HCT116 (cell line): ENCODE measurements at regions not wholly inside any gene's neighbourhood (a gene's known extent, or its start where the extent isn't known, plus 50 kb on each side); places are given as distances from the start of the nearest gene placed in this dataset.

Source experiments
- ATAC-seq: fragments of 200-7000 bp; cut with Tn5 transposase; 2 replicates; pipeline ENCODE4 v1.9.1; 2020; ENCODE audit warnings: mild to moderate bottlenecking, moderate library complexity
- BruUV-seq: library from RNA; stranded (reverse); fragments of 400-500 nt; replicated peaks from 2 replicates; lab custom pipeline; 2021; lab: Mats Ljungman, UMichigan
- CTCF ChIA-PET: fragments of 300-600 bp; sonication (Branson Sonifier 250); formaldehyde crosslinking; loops from one replicate; lab custom pipeline; 2021; ENCODE audit warnings: antibody characterized with exemption; lab: Charles Lee
- POLR2A ChIA-PET: fragments of 300-600, 350-600 bp; sonication (Branson Sonifier 250); formaldehyde crosslinking; loops from one replicate; lab custom pipeline; 2021; ENCODE audit warnings: antibody characterized with exemption; lab: Charles Lee
- RAD21 ChIA-PET, 2 experiments: fragments of 300-600 bp; sonication (Branson Sonifier 250); formaldehyde crosslinking; loops; one replicate each; lab custom pipeline; 2023; ENCODE audit warnings: low total read pairs in 2 of 2; ENCODE audit not compliant: uncharacterized antibody in 2 of 2, unreplicated experiment in 2 of 2, low non-redundant PET in 1 of 2; lab: Charles Lee
- DNase-seq: peaks from one replicate; pipeline ENCODE4 v3.0.0-alpha.2; 2010; ENCODE audit warnings: low read depth, low spot score
- H2AFZ ChIP-seq: fragments of 200-600 bp; shearing (Covaris generic), sonication (generic); 2 replicates; pipeline ENCODE4 v1.6.1; 2017; ENCODE audit warnings: low read depth, mixed run types, mixed read lengths, antibody characterized with exemption, low read length; ENCODE audit not compliant: poor library complexity, severe bottlenecking
- H3K27ac ChIP-seq: 2 replicates; pipeline ENCODE4 v1.5.1; 2012; ENCODE audit warnings: low read depth, low read length
- H3K27me3 ChIP-seq: fragments of 200-600 bp; sonication (generic); 2 replicates; pipeline ENCODE4 v1.6.1; 2016; ENCODE audit warnings: mixed run types, low read length, mixed read lengths; ENCODE audit not compliant: insufficient read depth
- H3K36me3 ChIP-seq, 2 experiments: fragments of 200-500 bp in 1 of 2; fragments of 200-600 bp in 1 of 2; sonication (Bioruptor generic) in 1 of 2; sonication (generic) in 1 of 2; 2 replicates each; pipeline versions ENCODE4 v1.5.1 to v1.6.1; 2014 to 2016; ENCODE audit warnings: low read length in 2 of 2, inconsistent platforms in 1 of 2, mixed read lengths in 1 of 2, mixed run types in 1 of 2; ENCODE audit not compliant: insufficient read depth in 2 of 2, control insufficient read depth in 1 of 2
- H3K4me1 ChIP-seq, 2 experiments: fragments of 200-600 bp in 1 of 2; sonication (generic) in 1 of 2; 2 replicates each; pipeline versions ENCODE4 v1.5.1 to v1.6.1; 2012 to 2017; ENCODE audit warnings: low read length in 2 of 2, inconsistent platforms in 1 of 2, mild to moderate bottlenecking in 1 of 2, mixed read lengths in 1 of 2, mixed run types in 1 of 2, moderate library complexity in 1 of 2; ENCODE audit not compliant: insufficient read depth in 2 of 2, control insufficient read depth in 1 of 2
- H3K4me2 ChIP-seq: fragments of 200-600 bp; sonication (generic); 2 replicates; pipeline ENCODE4 v1.6.1; 2017; ENCODE audit warnings: mixed run types, low read length, mixed read lengths
- H3K4me3 ChIP-seq, 2 experiments: fragments of 200-600 bp in 1 of 2; sonication (generic) in 1 of 2; replicated peaks in 1 of 2; 2 replicates each; pipeline ENCODE4 v1.5.1; 2011 to 2016; ENCODE audit warnings: low read length in 2 of 2, control low read depth in 1 of 2, low read depth in 1 of 2, mild to moderate bottlenecking in 1 of 2, mixed read lengths in 1 of 2, mixed run types in 1 of 2
- H3K79me2 ChIP-seq: fragments of 200-600 bp; sonication (generic); 2 replicates; pipeline ENCODE4 v1.6.1; 2017; ENCODE audit warnings: mild to moderate bottlenecking, mixed run types, low read length, moderate library complexity, mixed read lengths; ENCODE audit not compliant: insufficient read depth
- H3K9ac ChIP-seq: fragments of 200-600 bp; sonication (generic); 2 replicates; pipeline ENCODE4 v1.6.1; 2016; ENCODE audit warnings: low read length, mixed read lengths
- H3K9me2 ChIP-seq: fragments of 200-600 bp; sonication (generic), shearing (Covaris generic); 2 replicates; pipeline ENCODE4 v1.6.1; 2017; ENCODE audit warnings: mixed run types, mild to moderate bottlenecking, moderate library complexity; ENCODE audit not compliant: insufficient read depth
- H3K9me3 ChIP-seq, 2 experiments: fragments of 200-500 bp in 1 of 2; fragments of 200-600 bp in 1 of 2; sonication (Bioruptor generic) in 1 of 2; sonication (generic) in 1 of 2; 2 replicates each; pipeline ENCODE4 v1.6.1; 2014 to 2017; ENCODE audit warnings: low read length in 2 of 2, mixed read lengths in 2 of 2, inconsistent platforms in 1 of 2, low read depth in 1 of 2, mild to moderate bottlenecking in 1 of 2, mixed run types in 1 of 2, moderate library complexity in 1 of 2; ENCODE audit not compliant: control insufficient read depth in 1 of 2, insufficient read depth in 1 of 2
- H4K20me1 ChIP-seq: fragments of 200-600 bp; sonication (generic), shearing (Covaris generic); 2 replicates; pipeline ENCODE4 v1.6.1; 2017; ENCODE audit warnings: mixed run types, mild to moderate bottlenecking, moderate library complexity; ENCODE audit not compliant: insufficient read depth
- CBX3 ChIP-seq: IDR thresholded peaks from 2 replicates; pipeline ENCODE4 v1.6.1; 2012; ENCODE audit warnings: low read depth
- CEBPB ChIP-seq: IDR thresholded peaks from 2 replicates; pipeline ENCODE4 v1.6.1; 2012; ENCODE audit warnings: low read depth
- ELF1 ChIP-seq: IDR thresholded peaks from 2 replicates; pipeline ENCODE4 v1.6.1; 2012; ENCODE audit warnings: low read depth, borderline replicate concordance
- EZH2 ChIP-seq: fragments of 200-600 bp; sonication (generic); IDR thresholded peaks from 2 replicates; pipeline ENCODE4 v1.6.1; 2017; ENCODE audit warnings: antibody characterized with exemption, mixed run types
- EZH2phosphoT487 ChIP-seq: fragments of 200-600 bp; IDR thresholded peaks from 2 replicates; pipeline ENCODE4 v1.6.1; 2018; ENCODE audit warnings: antibody characterized with exemption, borderline replicate concordance
- FOSL1 ChIP-seq: IDR thresholded peaks from 2 replicates; pipeline ENCODE4 v1.6.1; 2012; ENCODE audit warnings: low read depth
- JUND ChIP-seq: IDR thresholded peaks from 2 replicates; pipeline ENCODE4 v1.6.1; 2012
- POLR2AphosphoS5 ChIP-seq: IDR thresholded peaks from 2 replicates; pipeline ENCODE4 v1.6.1; 2011; ENCODE audit warnings: mild to moderate bottlenecking, low read depth, low read length, moderate library complexity
- RAD21 ChIP-seq: IDR thresholded peaks from 2 replicates; pipeline ENCODE4 v1.6.1; 2012; ENCODE audit warnings: low read depth, mild to moderate bottlenecking
- SIN3A ChIP-seq: IDR thresholded peaks from 2 replicates; pipeline ENCODE4 v1.6.1; 2012; ENCODE audit warnings: low read depth
- SRF ChIP-seq: IDR thresholded peaks from 2 replicates; pipeline ENCODE4 v1.6.1; 2012; ENCODE audit warnings: low read depth
- TCF7L2 ChIP-seq: IDR thresholded peaks from 2 replicates; pipeline ENCODE4 v1.7.0; 2011; ENCODE audit warnings: borderline replicate concordance, inconsistent platforms; ENCODE audit not compliant: insufficient read depth, insufficient read length; ENCODE audit errors: extremely low read depth
- YY1 ChIP-seq: IDR thresholded peaks from 2 replicates; pipeline ENCODE4 v1.6.1; 2011; ENCODE audit warnings: low read length, low read depth, moderate library complexity, mild to moderate bottlenecking; ENCODE audit not compliant: insufficient replicate concordance; ENCODE audit errors: extremely low read depth
- intact Hi-C: fragments of 100-400 bp; cut with micrococcal nuclease; formaldehyde crosslinking; loops from 2 replicates; pipeline ENCODE4 v1.10.0; 2022
- TF ChIP-seq, protein P1 (sequence below): IDR thresholded peaks from 2 replicates; pipeline ENCODE4 v1.6.1; 2011; ENCODE audit warnings: mild to moderate bottlenecking, low read length, moderate library complexity; ENCODE audit not compliant: insufficient replicate concordance; ENCODE audit errors: extremely low read depth
- TF ChIP-seq, protein P2 (sequence below): IDR thresholded peaks from 2 replicates; pipeline ENCODE4 v1.6.1; 2012
- TF ChIP-seq, protein P3 (sequence below): IDR thresholded peaks from 2 replicates; pipeline ENCODE4 v1.6.1; 2012; ENCODE audit warnings: low read depth

DNA sequence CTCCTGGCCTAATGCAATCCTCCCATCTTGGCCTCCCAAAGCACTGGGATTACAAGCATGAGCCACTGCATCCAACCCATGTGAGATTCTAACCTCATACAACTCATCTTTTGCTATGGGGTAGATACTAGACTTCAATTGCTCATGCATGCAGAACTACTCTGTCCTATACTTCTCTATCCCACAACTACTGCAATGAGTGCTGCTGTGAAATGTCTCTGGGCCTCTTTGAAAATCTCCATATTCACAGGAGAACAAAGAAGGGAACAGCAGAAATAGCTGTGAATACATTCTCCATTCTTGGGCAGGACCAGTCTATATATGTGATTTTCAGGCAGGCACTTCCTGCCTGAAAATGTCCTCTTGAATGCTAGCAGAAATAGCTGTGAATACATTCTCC lies 220.7 kb upstream of the GRIP1 start:
- CTCF ChIA-PET: no interaction called here
- H3K9ac ChIP-seq: no peak overlapping the region
- H3K4me2 ChIP-seq: no peak overlapping the region
- H2AFZ ChIP-seq: no peak overlapping the region
- H3K4me3 ChIP-seq: no peak overlapping the region
- H4K20me1 ChIP-seq: no peaks in the 10 kb centered on the region
- no peaks in the 10 kb centered on the region for H3K4me1 ChIP-seq
- POLR2A ChIA-PET: no interaction called here
- H3K36me3 ChIP-seq: no peaks in the 10 kb centered on the region
- H3K27ac ChIP-seq: no peak overlapping the region
- no peaks in the 10 kb centered on the region for H3K9me2 ChIP-seq
- H3K9me3 ChIP-seq: no peaks in the 10 kb centered on the region
- intact Hi-C loops: no loop called here
- peaks cover 39% of the 10 kb centered on the region for H3K27me3 ChIP-seq
- ATAC-seq: no peak
- DNase-seq: no peak
- RAD21 ChIA-PET: no interaction called here
- TF ChIP-seq SRF (no peak), EZH2 (no peak), YY1 (no peak), ELF1 (no peak), RAD21 (no peak), POLR2AphosphoS5 (no peak), FOSL1 (no peak), CBX3 (no peak)
- TF ChIP-seq, protein P1, sequence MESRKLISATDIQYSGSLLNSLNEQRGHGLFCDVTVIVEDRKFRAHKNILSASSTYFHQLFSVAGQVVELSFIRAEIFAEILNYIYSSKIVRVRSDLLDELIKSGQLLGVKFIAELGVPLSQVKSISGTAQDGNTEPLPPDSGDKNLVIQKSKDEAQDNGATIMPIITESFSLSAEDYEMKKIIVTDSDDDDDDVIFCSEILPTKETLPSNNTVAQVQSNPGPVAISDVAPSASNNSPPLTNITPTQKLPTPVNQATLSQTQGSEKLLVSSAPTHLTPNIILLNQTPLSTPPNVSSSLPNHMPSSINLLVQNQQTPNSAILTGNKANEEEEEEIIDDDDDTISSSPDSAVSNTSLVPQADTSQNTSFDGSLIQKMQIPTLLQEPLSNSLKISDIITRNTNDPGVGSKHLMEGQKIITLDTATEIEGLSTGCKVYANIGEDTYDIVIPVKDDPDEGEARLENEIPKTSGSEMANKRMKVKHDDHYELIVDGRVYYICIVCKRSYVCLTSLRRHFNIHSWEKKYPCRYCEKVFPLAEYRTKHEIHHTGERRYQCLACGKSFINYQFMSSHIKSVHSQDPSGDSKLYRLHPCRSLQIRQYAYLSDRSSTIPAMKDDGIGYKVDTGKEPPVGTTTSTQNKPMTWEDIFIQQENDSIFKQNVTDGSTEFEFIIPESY: no peak
- no peaks in the 10 kb centered on the region for H3K79me2 ChIP-seq
- BruUV-seq: no TSS peak

DNA sequence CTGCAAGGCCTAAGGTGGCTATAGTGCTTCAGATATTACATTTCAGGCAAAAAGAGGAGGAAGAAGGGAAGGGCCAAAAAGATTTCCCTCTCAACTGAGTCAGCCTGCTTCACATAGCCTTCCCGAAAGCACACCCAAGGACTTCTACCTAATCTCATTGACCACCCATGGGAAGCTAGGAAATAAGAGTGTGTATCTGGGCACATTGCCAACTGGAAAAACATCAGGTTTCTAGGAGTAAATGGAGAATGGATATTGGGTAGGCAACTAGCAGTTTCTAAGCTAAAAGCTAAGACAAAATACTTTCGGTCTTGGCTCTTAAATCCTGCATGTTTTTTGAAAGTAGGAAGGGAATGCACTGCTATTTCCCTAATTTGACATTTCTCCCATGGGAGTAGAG lies 221.7 kb upstream of the GRIP1 start:
- peaks cover 46% of the 10 kb centered on the region for H3K27me3 ChIP-seq
- CTCF ChIA-PET: no interaction called here
- no peak overlapping the region for H3K4me3 ChIP-seq
- DNase-seq (no peak), ATAC-seq (no peak)
- no peak overlapping the region for H3K9ac ChIP-seq
- intact Hi-C loops: no loop called here
- H3K27ac ChIP-seq: no peak overlapping the region
- RAD21 ChIA-PET: no interaction called here
- no peaks in the 10 kb centered on the region for H3K79me2 ChIP-seq
- no peaks in the 10 kb centered on the region for H3K36me3 ChIP-seq
- no peak overlapping the region for H2AFZ ChIP-seq
- H3K9me3 ChIP-seq: no peaks in the 10 kb centered on the region
- H4K20me1 ChIP-seq: no peaks in the 10 kb centered on the region
- no TSS peak for BruUV-seq
- no peak overlapping the region for H3K4me2 ChIP-seq
- POLR2A ChIA-PET: no interaction called here
- H3K4me1 ChIP-seq: no peaks in the 10 kb centered on the region
- no peaks in the 10 kb centered on the region for H3K9me2 ChIP-seq
- TF ChIP-seq JUND (no peak), SIN3A (no peak), YY1 (no peak), TCF7L2 (no peak), SRF (no peak), POLR2AphosphoS5 (no peak), CEBPB (no peak), EZH2phosphoT487 (no peak), RAD21 (no peak)
- TF ChIP-seq, protein P2, sequence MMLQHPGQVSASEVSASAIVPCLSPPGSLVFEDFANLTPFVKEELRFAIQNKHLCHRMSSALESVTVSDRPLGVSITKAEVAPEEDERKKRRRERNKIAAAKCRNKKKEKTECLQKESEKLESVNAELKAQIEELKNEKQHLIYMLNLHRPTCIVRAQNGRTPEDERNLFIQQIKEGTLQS: no peak
- TF ChIP-seq, protein P3, sequence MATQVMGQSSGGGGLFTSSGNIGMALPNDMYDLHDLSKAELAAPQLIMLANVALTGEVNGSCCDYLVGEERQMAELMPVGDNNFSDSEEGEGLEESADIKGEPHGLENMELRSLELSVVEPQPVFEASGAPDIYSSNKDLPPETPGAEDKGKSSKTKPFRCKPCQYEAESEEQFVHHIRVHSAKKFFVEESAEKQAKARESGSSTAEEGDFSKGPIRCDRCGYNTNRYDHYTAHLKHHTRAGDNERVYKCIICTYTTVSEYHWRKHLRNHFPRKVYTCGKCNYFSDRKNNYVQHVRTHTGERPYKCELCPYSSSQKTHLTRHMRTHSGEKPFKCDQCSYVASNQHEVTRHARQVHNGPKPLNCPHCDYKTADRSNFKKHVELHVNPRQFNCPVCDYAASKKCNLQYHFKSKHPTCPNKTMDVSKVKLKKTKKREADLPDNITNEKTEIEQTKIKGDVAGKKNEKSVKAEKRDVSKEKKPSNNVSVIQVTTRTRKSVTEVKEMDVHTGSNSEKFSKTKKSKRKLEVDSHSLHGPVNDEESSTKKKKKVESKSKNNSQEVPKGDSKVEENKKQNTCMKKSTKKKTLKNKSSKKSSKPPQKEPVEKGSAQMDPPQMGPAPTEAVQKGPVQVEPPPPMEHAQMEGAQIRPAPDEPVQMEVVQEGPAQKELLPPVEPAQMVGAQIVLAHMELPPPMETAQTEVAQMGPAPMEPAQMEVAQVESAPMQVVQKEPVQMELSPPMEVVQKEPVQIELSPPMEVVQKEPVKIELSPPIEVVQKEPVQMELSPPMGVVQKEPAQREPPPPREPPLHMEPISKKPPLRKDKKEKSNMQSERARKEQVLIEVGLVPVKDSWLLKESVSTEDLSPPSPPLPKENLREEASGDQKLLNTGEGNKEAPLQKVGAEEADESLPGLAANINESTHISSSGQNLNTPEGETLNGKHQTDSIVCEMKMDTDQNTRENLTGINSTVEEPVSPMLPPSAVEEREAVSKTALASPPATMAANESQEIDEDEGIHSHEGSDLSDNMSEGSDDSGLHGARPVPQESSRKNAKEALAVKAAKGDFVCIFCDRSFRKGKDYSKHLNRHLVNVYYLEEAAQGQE: no peak
